MM.1S (cell line): ENCODE measurements at regions not wholly inside any gene's neighbourhood (a gene's known extent, or its start where the extent isn't known, plus 50 kb on each side); places are given as distances from the start of the nearest gene placed in this dataset.

Experiments used
- DNase-seq: peaks from one replicate; pipeline ENCODE4 v3.0.0-alpha.2; 2015
- H2AFZ ChIP-seq: fragments of 300-600 bp; sonication (generic); 2 replicates; pipeline ENCODE4 v1.6.0; 2016; ENCODE audit warnings: antibody characterized with exemption, low read length
- H3F3A ChIP-seq: fragments of 300-600 bp; sonication (generic); 2 replicates; pipeline ENCODE4 v1.6.1; 2016; ENCODE audit warnings: mild to moderate bottlenecking, antibody characterized with exemption, low read length, moderate library complexity, mixed read lengths; ENCODE audit not compliant: insufficient read depth
- H3K27ac ChIP-seq: fragments of 300-600 bp; sonication (generic); 2 replicates; pipeline ENCODE4 v1.5.1; 2016; ENCODE audit warnings: mild to moderate bottlenecking, low read length
- H3K27me3 ChIP-seq: fragments of 300-600 bp; sonication (generic); replicated peaks from 2 replicates; pipeline ENCODE4 v1.6.0; 2016; ENCODE audit warnings: low read length; ENCODE audit not compliant: insufficient read depth
- H3K36me3 ChIP-seq: fragments of 300-600 bp; sonication (generic); replicated peaks from 2 replicates; pipeline ENCODE4 v1.6.1; 2016; ENCODE audit warnings: mild to moderate bottlenecking, low read length, mixed read lengths; ENCODE audit not compliant: insufficient read depth
- H3K4me1 ChIP-seq: fragments of 300-600 bp; sonication (generic); 2 replicates; pipeline ENCODE4 v1.6.1; 2016; ENCODE audit warnings: low read length, mixed read lengths
- H3K4me2 ChIP-seq: fragments of 300-600 bp; sonication (generic); 2 replicates; pipeline ENCODE4 v1.6.0; 2016; ENCODE audit warnings: low read depth, low read length
- H3K4me3 ChIP-seq: fragments of 300-600 bp; sonication (generic); 2 replicates; pipeline ENCODE4 v1.5.1; 2016; ENCODE audit warnings: low read length, mixed read lengths
- H3K79me2 ChIP-seq: fragments of 300-600 bp; sonication (generic); 2 replicates; pipeline ENCODE4 v1.6.1; 2016; ENCODE audit warnings: mixed run types, low read length, mixed read lengths
- H3K9ac ChIP-seq: fragments of 300-600 bp; sonication (generic); 2 replicates; pipeline ENCODE4 v1.6.1; 2016; ENCODE audit warnings: low read length, mixed read lengths
- H3K9me2 ChIP-seq: fragments of 300-600 bp; sonication (generic); replicated peaks from 2 replicates; pipeline ENCODE4 v1.6.1; 2016; ENCODE audit warnings: mild to moderate bottlenecking, low read length, mixed read lengths; ENCODE audit not compliant: insufficient read depth
- H3K9me3 ChIP-seq: fragments of 300-600 bp; sonication (generic); replicated peaks from 2 replicates; pipeline ENCODE4 v1.6.1; 2016; ENCODE audit warnings: mild to moderate bottlenecking, low read length, mixed read lengths; ENCODE audit not compliant: insufficient read depth
- H4K20me1 ChIP-seq: fragments of 300-600 bp; sonication (generic); 2 replicates; pipeline ENCODE4 v1.6.1; 2016; ENCODE audit warnings: mild to moderate bottlenecking, low read length, moderate library complexity, mixed read lengths; ENCODE audit not compliant: insufficient read depth
- EZH2 ChIP-seq: fragments of 300-600 bp; sonication (generic); optimal IDR thresholded peaks from 2 replicates; pipeline ENCODE3; 2017; ENCODE audit warnings: low read depth, mild to moderate bottlenecking, antibody characterized with exemption, low read length, mixed read lengths
- EZH2phosphoT487 ChIP-seq: fragments of 300-600 bp; sonication (generic); IDR thresholded peaks from 2 replicates; pipeline ENCODE4 v1.6.1; 2018; ENCODE audit warnings: antibody characterized with exemption, low read length
- TF ChIP-seq, protein P1 (sequence below): fragments of 300-600 bp; sonication (generic); IDR thresholded peaks from 2 replicates; pipeline ENCODE4 v1.5.1; 2016; ENCODE audit warnings: antibody characterized with exemption, low read length, mixed read lengths

GRCh38 chr5:86865256-86865785 is 247.6 kb downstream of the COX7C start:
- Histone ChIP-seq H3K9me2 (no peaks in the 10 kb centered on the region), H3F3A (no peaks in the 10 kb centered on the region), H3K36me3 (no peaks in the 10 kb centered on the region), H3K9me3 (no peaks in the 10 kb centered on the region), H3K79me2 (no peaks in the 10 kb centered on the region), H3K9ac (no peak overlapping the region), H3K4me1 (no peaks in the 10 kb centered on the region), H3K27me3 (no peaks in the 10 kb centered on the region), H3K4me3 (no peak overlapping the region), H2AFZ (no peak overlapping the region), H3K27ac (no peak overlapping the region), H3K4me2 (no peak overlapping the region), H4K20me1 (no peaks in the 10 kb centered on the region)
- no peak for DNase-seq
- TF ChIP-seq EZH2phosphoT487 (no peak), EZH2 (no peak)
- TF ChIP-seq, protein P1, sequence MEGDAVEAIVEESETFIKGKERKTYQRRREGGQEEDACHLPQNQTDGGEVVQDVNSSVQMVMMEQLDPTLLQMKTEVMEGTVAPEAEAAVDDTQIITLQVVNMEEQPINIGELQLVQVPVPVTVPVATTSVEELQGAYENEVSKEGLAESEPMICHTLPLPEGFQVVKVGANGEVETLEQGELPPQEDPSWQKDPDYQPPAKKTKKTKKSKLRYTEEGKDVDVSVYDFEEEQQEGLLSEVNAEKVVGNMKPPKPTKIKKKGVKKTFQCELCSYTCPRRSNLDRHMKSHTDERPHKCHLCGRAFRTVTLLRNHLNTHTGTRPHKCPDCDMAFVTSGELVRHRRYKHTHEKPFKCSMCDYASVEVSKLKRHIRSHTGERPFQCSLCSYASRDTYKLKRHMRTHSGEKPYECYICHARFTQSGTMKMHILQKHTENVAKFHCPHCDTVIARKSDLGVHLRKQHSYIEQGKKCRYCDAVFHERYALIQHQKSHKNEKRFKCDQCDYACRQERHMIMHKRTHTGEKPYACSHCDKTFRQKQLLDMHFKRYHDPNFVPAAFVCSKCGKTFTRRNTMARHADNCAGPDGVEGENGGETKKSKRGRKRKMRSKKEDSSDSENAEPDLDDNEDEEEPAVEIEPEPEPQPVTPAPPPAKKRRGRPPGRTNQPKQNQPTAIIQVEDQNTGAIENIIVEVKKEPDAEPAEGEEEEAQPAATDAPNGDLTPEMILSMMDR = no peak

- no peak overlapping the region for H2AFZ ChIP-seq
- H3K27ac ChIP-seq = no peak overlapping the region
- H4K20me1 ChIP-seq = no peaks in the 10 kb centered on the region
- no peak for TF ChIP-seq EZH2phosphoT487
- TF ChIP-seq, protein P1 = no peak
- no peaks in the 10 kb centered on the region for H3K4me1 ChIP-seq
- no peaks in the 10 kb centered on the region for H3K27me3 ChIP-seq
- H3K9me3 ChIP-seq = no peaks in the 10 kb centered on the region
- no peak overlapping the region for H3K4me2 ChIP-seq
- H3K79me2 ChIP-seq = no peaks in the 10 kb centered on the region
- DNase-seq = no peak
- H3K9me2 ChIP-seq = no peaks in the 10 kb centered on the region
- no peaks in the 10 kb centered on the region for H3F3A ChIP-seq
- H3K36me3 ChIP-seq = no peaks in the 10 kb centered on the region
- H3K9ac ChIP-seq = no peak overlapping the region
- no peak overlapping the region for H3K4me3 ChIP-seq
Measured at GRCh38 chr5:86866036-86866435, 248.3 kb downstream of the COX7C start.

DNA sequence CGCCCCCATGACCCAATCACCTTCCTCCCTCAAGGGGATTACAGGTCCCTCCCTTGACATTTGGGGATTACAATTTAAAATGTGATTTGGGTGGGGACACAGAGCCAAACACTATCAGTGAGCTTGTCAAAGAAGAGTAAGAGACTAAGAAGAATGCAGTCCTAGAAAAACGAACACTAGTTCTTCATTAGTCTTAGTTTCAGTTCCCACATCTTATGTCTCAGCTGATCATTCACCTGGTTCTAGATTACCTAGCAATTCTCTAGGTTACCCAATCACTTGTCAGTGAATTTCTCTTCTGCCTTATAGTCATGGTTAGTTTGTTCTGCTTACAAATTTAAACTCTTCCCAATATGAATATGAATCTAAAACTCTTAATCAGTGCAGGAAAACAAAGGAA is 251.5 kb downstream of the COX7C start:
- Histone ChIP-seq H3K79me2 (no peaks in the 10 kb centered on the region), H3K4me2 (0 out of 2 replicates have a peak overlapping the region, but pooled peaks have one; percentile 2), H3K9me3 (no peaks in the 10 kb centered on the region), H3K4me3 (no peak overlapping the region), H3K36me3 (no peaks in the 10 kb centered on the region), H4K20me1 (no peaks in the 10 kb centered on the region), H3F3A (no peaks in the 10 kb centered on the region), H3K9me2 (no peaks in the 10 kb centered on the region), H3K4me1 (no peaks in the 10 kb centered on the region), H3K9ac (no peak overlapping the region), H2AFZ (no peak overlapping the region), H3K27me3 (no peaks in the 10 kb centered on the region), H3K27ac (no peak overlapping the region)
- TF ChIP-seq, protein P1 = no peak
- TF ChIP-seq EZH2phosphoT487 = no peak
- TF ChIP-seq EZH2 = no peak
- DNase-seq = peak; percentile 10
